ENCODE measurements at regions not wholly inside any gene's neighbourhood (a gene's known extent, or its start where the extent isn't known, plus 50 kb on each side); places are given as distances from the start of the nearest gene placed in this dataset.

- Histone ChIP-seq H3K27ac (no peak overlapping the region), H3K4me3 (no peak overlapping the region), H3K27me3 (no peaks in the 10 kb centered on the region), H3K36me3 (no peaks in the 10 kb centered on the region), H3K9me3 (ENCODE audit: low read depth) (no peaks in the 10 kb centered on the region), H3K4me1 (ENCODE audit: low read depth) (no peaks in the 10 kb centered on the region)
- DNase-seq (ENCODE audit: low read depth in 1 of 2, low spot score in 1 of 2) = no peak
- TF ChIP-seq CTCF (IDR thresholded peaks at IDR 0.05; ENCODE audit: low read depth, low read length) = no peak
Observed at GRCh38 chr2:204050681-204051080, 114.1 kb downstream of the ICOS start.

- no peak for DNase-seq (ENCODE audit: low read depth in 1 of 2, low spot score in 1 of 2)
- H3K4me1 ChIP-seq (ENCODE audit: low read depth) = no peaks in the 10 kb centered on the region
Observed at GRCh38 chr2:204051476-204051875, 114.9 kb downstream of the ICOS start.

GRCh38 chr2:204051984-204052556 is 115.5 kb downstream of the ICOS start:
- no peak for TF ChIP-seq CTCF (IDR thresholded peaks at IDR 0.05; ENCODE audit: low read depth, low read length)
- H3K36me3 ChIP-seq = no peaks in the 10 kb centered on the region
- no peaks in the 10 kb centered on the region for H3K9me3 ChIP-seq (ENCODE audit: low read depth)
- no peaks in the 10 kb centered on the region for H3K27me3 ChIP-seq
- no peak overlapping the region for H3K4me3 ChIP-seq
- H3K4me1 ChIP-seq (ENCODE audit: low read depth) = no peaks in the 10 kb centered on the region
- DNase-seq (ENCODE audit: low read depth in 1 of 2, low spot score in 1 of 2) = no peak
- no peak overlapping the region for H3K27ac ChIP-seq

More at GRCh38 chr2:204051476-204051875, 114.9 kb downstream of the ICOS start:
- H3K9me3 ChIP-seq (ENCODE audit: low read depth) = no peaks in the 10 kb centered on the region
- TF ChIP-seq CTCF (IDR thresholded peaks at IDR 0.05; ENCODE audit: low read depth, low read length) = peak; percentile 13
- H3K36me3 ChIP-seq = no peaks in the 10 kb centered on the region
- H3K27me3 ChIP-seq = no peaks in the 10 kb centered on the region
- H3K27ac ChIP-seq = no peak overlapping the region
- H3K4me3 ChIP-seq = no peak overlapping the region

DNA sequence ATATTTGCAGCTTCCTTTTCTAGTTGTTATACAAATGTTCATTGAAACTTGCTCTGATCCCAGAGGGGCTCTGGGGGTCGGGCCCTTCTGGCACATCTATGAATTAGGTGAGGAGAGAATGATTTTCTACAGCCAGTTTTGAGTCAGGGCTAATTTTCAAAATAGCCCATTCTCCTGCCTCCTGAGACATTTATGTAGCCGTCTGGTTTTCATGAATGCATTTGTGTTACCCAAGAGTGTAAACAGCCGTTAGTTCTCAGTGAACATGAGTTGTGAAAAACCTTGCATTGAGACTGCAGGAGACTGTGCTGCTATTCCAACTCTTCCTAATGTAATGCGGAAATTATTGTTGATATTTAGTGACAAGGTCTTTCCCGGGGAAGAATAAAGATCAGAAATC is 122.5 kb downstream of the ICOS start:
- Histone ChIP-seq H3K27me3 (no peaks in the 10 kb centered on the region), H3K4me1 (ENCODE audit: low read depth) (no peaks in the 10 kb centered on the region), H3K9me3 (ENCODE audit: low read depth) (no peaks in the 10 kb centered on the region), H3K4me3 (no peak overlapping the region), H3K36me3 (no peaks in the 10 kb centered on the region), H3K27ac (no peak overlapping the region)
- DNase-seq (ENCODE audit: low read depth in 1 of 2, low spot score in 1 of 2) = no peak
- TF ChIP-seq CTCF (IDR thresholded peaks at IDR 0.05; ENCODE audit: low read depth, low read length) = no peak

- TF ChIP-seq CTCF (IDR thresholded peaks at IDR 0.05; ENCODE audit: low read depth, low read length) = no peak
- Histone ChIP-seq H3K4me3 (no peak overlapping the region), H3K36me3 (no peaks in the 10 kb centered on the region), H3K27me3 (no peaks in the 10 kb centered on the region), H3K27ac (no peak overlapping the region), H3K4me1 (ENCODE audit: low read depth) (no peaks in the 10 kb centered on the region), H3K9me3 (ENCODE audit: low read depth) (no peaks in the 10 kb centered on the region)
- DNase-seq (ENCODE audit: low read depth in 1 of 2, low spot score in 1 of 2) = no peak
Observed at GRCh38 chr2:204060841-204061240, 124.3 kb downstream of the ICOS start.

GRCh38 chr2:204061241-204061640 is 124.7 kb downstream of the ICOS start:
- no peaks in the 10 kb centered on the region for H3K36me3 ChIP-seq
- H3K27me3 ChIP-seq = no peaks in the 10 kb centered on the region
- H3K9me3 ChIP-seq (ENCODE audit: low read depth) = no peaks in the 10 kb centered on the region
- no peak overlapping the region for H3K27ac ChIP-seq
- H3K4me3 ChIP-seq = no peak overlapping the region
- no peaks in the 10 kb centered on the region for H3K4me1 ChIP-seq (ENCODE audit: low read depth)
- TF ChIP-seq CTCF (IDR thresholded peaks at IDR 0.05; ENCODE audit: low read depth, low read length) = no peak
- no peak for DNase-seq (ENCODE audit: low read depth in 1 of 2, low spot score in 1 of 2)
